H9 (cell line): ENCODE measurements at regions not wholly inside any gene's neighbourhood (a gene's known extent, or its start where the extent isn't known, plus 50 kb on each side); places are given as distances from the start of the nearest gene placed in this dataset.

ENCODE experiments used
- DNase-seq: peaks from one replicate; pipeline ENCODE4 v3.0.0-alpha.2; 2017
- H2AFZ ChIP-seq: one replicate; pipeline ENCODE4 v1.6.1; 2013; ENCODE audit warnings: mild to moderate bottlenecking, low read length, control low read depth, moderate library complexity
- H2AK5ac ChIP-seq: 2 replicates; pipeline ENCODE4 v1.6.1; 2013; ENCODE audit warnings: low read length, control low read depth, mixed read lengths; ENCODE audit not compliant: insufficient read length
- H2BK120ac ChIP-seq: one replicate; pipeline ENCODE4 v1.6.1; 2013; ENCODE audit warnings: low read depth, mild to moderate bottlenecking, low read length, control low read depth, inconsistent platforms; ENCODE audit not compliant: poor library complexity, severe bottlenecking
- H2BK12ac ChIP-seq: 2 replicates; pipeline ENCODE4 v1.6.1; 2013; ENCODE audit warnings: low read length, control low read depth, mixed read lengths, low read depth; ENCODE audit not compliant: insufficient read length
- H2BK15ac ChIP-seq: 2 replicates; pipeline ENCODE4 v1.6.1; 2013; ENCODE audit warnings: low read depth, low read length, control low read depth
- H2BK20ac ChIP-seq: one replicate; pipeline ENCODE4 v1.6.1; 2013; ENCODE audit warnings: low read depth, mild to moderate bottlenecking, low read length, control low read depth, inconsistent platforms; ENCODE audit not compliant: poor library complexity, severe bottlenecking
- H2BK5ac ChIP-seq: 2 replicates; pipeline ENCODE4 v1.6.1; 2013; ENCODE audit warnings: low read length, control low read depth, mixed read lengths; ENCODE audit not compliant: insufficient read length
- H3K14ac ChIP-seq: 2 replicates; pipeline ENCODE4 v1.6.1; 2013; ENCODE audit warnings: low read length, control low read depth; ENCODE audit not compliant: insufficient read depth
- H3K18ac ChIP-seq: 2 replicates; pipeline ENCODE4 v1.6.1; 2013; ENCODE audit warnings: low read depth, mild to moderate bottlenecking, mixed read lengths, low read length, control low read depth; ENCODE audit not compliant: insufficient read length
- H3K23ac ChIP-seq: 2 replicates; pipeline ENCODE4 v1.6.1; 2013; ENCODE audit warnings: low read length, control low read depth, mixed read lengths, low read depth; ENCODE audit not compliant: insufficient read length
- H3K23me2 ChIP-seq: 2 replicates; pipeline ENCODE4 v1.6.1; 2013; ENCODE audit warnings: low read depth, mild to moderate bottlenecking, mixed read lengths, low read length, control low read depth; ENCODE audit not compliant: insufficient read length, poor library complexity, severe bottlenecking
- H3K27ac ChIP-seq: 2 replicates; pipeline ENCODE4 v1.5.1; 2013; ENCODE audit warnings: low read length, control low read depth, mixed read lengths, low read depth; ENCODE audit not compliant: insufficient read length
- H3K27me3 ChIP-seq: 2 replicates; pipeline ENCODE4 v1.6.1; 2013; ENCODE audit warnings: low read length, control low read depth, inconsistent platforms; ENCODE audit not compliant: insufficient read depth
- H3K4ac ChIP-seq: 2 replicates; pipeline ENCODE4 v1.6.1; 2013; ENCODE audit warnings: low read depth, mild to moderate bottlenecking, control low read depth, inconsistent platforms, low read length, moderate library complexity
- H3K4me1 ChIP-seq: 2 replicates; pipeline ENCODE4 v1.6.1; 2013; ENCODE audit warnings: low read length, control low read depth, inconsistent platforms; ENCODE audit not compliant: insufficient read depth
- H3K4me2 ChIP-seq: 2 replicates; pipeline ENCODE4 v1.6.1; 2013; ENCODE audit warnings: low read length, control low read depth, mixed read lengths; ENCODE audit not compliant: insufficient read length, insufficient read depth
- H3K56ac ChIP-seq: 2 replicates; pipeline ENCODE4 v1.6.1; 2013; ENCODE audit warnings: low read depth, mild to moderate bottlenecking, mixed read lengths, low read length, control low read depth; ENCODE audit not compliant: insufficient read length
- H3K79me1 ChIP-seq: 2 replicates; pipeline ENCODE4 v1.6.1; 2013; ENCODE audit warnings: low read depth, mild to moderate bottlenecking, moderate library complexity, low read length, control low read depth, inconsistent platforms; ENCODE audit not compliant: insufficient read depth, poor library complexity, severe bottlenecking
- H3K79me2 ChIP-seq: 2 replicates; pipeline ENCODE4 v1.6.1; 2013; ENCODE audit warnings: low read length, control low read depth, inconsistent platforms; ENCODE audit not compliant: insufficient read depth
- H3K9ac ChIP-seq: 2 replicates; pipeline ENCODE4 v1.6.1; 2013; ENCODE audit warnings: low read length, control low read depth, mixed read lengths; ENCODE audit not compliant: insufficient read length; ENCODE audit errors: extremely low read depth
- H3K9me3 ChIP-seq: one replicate; pipeline ENCODE4 v1.6.1; 2013; ENCODE audit warnings: low read depth, low read length, inconsistent platforms; ENCODE audit not compliant: control insufficient read depth
- H3T11ph ChIP-seq: one replicate; pipeline ENCODE4 v1.6.1; 2013; ENCODE audit warnings: mild to moderate bottlenecking, low read length, control low read depth, inconsistent platforms
- H4K20me1 ChIP-seq: one replicate; pipeline ENCODE4 v1.6.1; 2013; ENCODE audit not compliant: control insufficient read depth, insufficient read length, insufficient read depth
- H4K5ac ChIP-seq: 2 replicates; pipeline ENCODE4 v1.6.1; 2013; ENCODE audit warnings: low read depth, mild to moderate bottlenecking, mixed read lengths, low read length, control low read depth; ENCODE audit not compliant: insufficient read length
- H4K8ac ChIP-seq: replicated peaks from 2 replicates; pipeline ENCODE4 v1.6.1; 2013; ENCODE audit warnings: low read length, control low read depth, mixed read lengths, low read depth; ENCODE audit not compliant: insufficient read length
- H4K91ac ChIP-seq: 2 replicates; pipeline ENCODE4 v1.6.1; 2013; ENCODE audit warnings: low read depth, mild to moderate bottlenecking, moderate library complexity, mixed read lengths, low read length, control low read depth; ENCODE audit not compliant: insufficient read length
- H3K27ac Mint-ChIP-seq, 3 experiments: 2 replicates in 2 of 3; 3 replicates in 1 of 3; pipeline ENCODE4 v1.8.0; 2020 to 2021; ENCODE audit warnings: mixed read lengths in 3 of 3, mild to moderate bottlenecking in 1 of 3, moderate library complexity in 1 of 3
- H3K27me3 Mint-ChIP-seq: 2 replicates; pipeline ENCODE4 v1.8.0; 2021; ENCODE audit warnings: low read depth, mild to moderate bottlenecking, moderate library complexity, mixed read lengths
- H3K36me3 Mint-ChIP-seq, 3 experiments: 2 replicates in 2 of 3; 3 replicates in 1 of 3; pipeline ENCODE4 v1.8.0; 2020 to 2021; ENCODE audit warnings: low read depth in 3 of 3, mixed read lengths in 3 of 3; ENCODE audit not compliant: insufficient read depth in 1 of 3
- H3K4me1 Mint-ChIP-seq, 2 experiments: 2 replicates each; pipeline ENCODE4 v1.8.0; 2020; ENCODE audit warnings: mixed read lengths in 2 of 2
- H3K4me3 Mint-ChIP-seq, 2 experiments: 2 replicates in 1 of 2; 3 replicates in 1 of 2; pipeline ENCODE4 v1.8.0; 2020 to 2021; ENCODE audit warnings: mild to moderate bottlenecking in 2 of 2, mixed read lengths in 2 of 2, moderate library complexity in 1 of 2
- H3K9me3 Mint-ChIP-seq, 2 experiments: 2 replicates in 1 of 2; 3 replicates in 1 of 2; pipeline ENCODE4 v1.8.0; 2020; ENCODE audit warnings: mild to moderate bottlenecking in 2 of 2, mixed read lengths in 2 of 2, moderate library complexity in 1 of 2
- WGBS: extraction: QIAGEN DNeasy Blood & Tissue Kit; methylation state at CpG from one replicate; pipeline ENCODE4 v1.1.7; 2013; ENCODE audit warnings: missing lambda C conversion rate, low lambda C conversion rate, mixed read lengths; ENCODE audit not compliant: insufficient read length; ENCODE audit errors: extremely low coverage; 5-methylcytosine and 5-hydroxymethylcytosine counted together
- TF ChIP-seq, protein P1 (sequence below): fragments of 200-600 bp; sonication (generic); conservative IDR thresholded peaks from 3 replicates; pipeline ENCODE4 v1.8.0; 2021; ENCODE audit warnings: antibody characterized with exemption, mild to moderate bottlenecking

DNA sequence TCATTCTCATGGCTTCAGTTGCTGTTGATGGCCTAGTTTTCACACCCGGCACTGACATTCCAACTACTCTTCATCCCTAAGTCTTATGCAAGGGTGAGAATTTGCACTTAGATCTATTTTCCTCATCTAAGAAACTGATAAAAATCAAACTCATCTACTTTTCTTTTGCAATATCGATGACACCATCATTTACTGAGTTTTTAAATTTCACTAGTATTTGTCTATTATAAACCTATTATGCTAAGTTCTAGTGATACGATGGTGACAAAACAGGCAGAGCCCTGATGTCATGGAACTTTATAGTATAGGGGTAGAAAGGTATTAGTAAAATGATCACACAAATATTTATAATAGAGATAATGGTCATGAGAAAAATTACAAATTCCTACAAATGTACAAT, 167.9 kb upstream of the CITED2 start:
- Histone ChIP-seq H3K14ac (no peak overlapping the region), H4K5ac (no peak overlapping the region), H2BK15ac (no peak overlapping the region), H3K4me2 (no peak overlapping the region), H3T11ph (no peak overlapping the region), H4K91ac (no peak overlapping the region), H3K27ac (no peak overlapping the region), H3K4me1 (no peaks in the 10 kb centered on the region; the same call in 1 of the 2 replicates), H3K23me2 (no peaks in the 10 kb centered on the region), H2BK5ac (no peak overlapping the region), H2BK12ac (no peak overlapping the region), H3K18ac (no peak overlapping the region), H3K79me1 (no peaks in the 10 kb centered on the region), H3K9ac (no peak overlapping the region), H3K56ac (no peak overlapping the region), H3K27me3 (no peaks in the 10 kb centered on the region), H4K20me1 (no peaks in the 10 kb centered on the region), H3K23ac (no peak overlapping the region), H2BK20ac (no peak overlapping the region), H2BK120ac (no peak overlapping the region), H3K4ac (no peak overlapping the region), H2AK5ac (no peak overlapping the region), H4K8ac (no peak overlapping the region), H2AFZ (no peak overlapping the region), H3K79me2 (no peaks in the 10 kb centered on the region), H3K9me3 (no peaks in the 10 kb centered on the region)
- TF ChIP-seq, protein P1, sequence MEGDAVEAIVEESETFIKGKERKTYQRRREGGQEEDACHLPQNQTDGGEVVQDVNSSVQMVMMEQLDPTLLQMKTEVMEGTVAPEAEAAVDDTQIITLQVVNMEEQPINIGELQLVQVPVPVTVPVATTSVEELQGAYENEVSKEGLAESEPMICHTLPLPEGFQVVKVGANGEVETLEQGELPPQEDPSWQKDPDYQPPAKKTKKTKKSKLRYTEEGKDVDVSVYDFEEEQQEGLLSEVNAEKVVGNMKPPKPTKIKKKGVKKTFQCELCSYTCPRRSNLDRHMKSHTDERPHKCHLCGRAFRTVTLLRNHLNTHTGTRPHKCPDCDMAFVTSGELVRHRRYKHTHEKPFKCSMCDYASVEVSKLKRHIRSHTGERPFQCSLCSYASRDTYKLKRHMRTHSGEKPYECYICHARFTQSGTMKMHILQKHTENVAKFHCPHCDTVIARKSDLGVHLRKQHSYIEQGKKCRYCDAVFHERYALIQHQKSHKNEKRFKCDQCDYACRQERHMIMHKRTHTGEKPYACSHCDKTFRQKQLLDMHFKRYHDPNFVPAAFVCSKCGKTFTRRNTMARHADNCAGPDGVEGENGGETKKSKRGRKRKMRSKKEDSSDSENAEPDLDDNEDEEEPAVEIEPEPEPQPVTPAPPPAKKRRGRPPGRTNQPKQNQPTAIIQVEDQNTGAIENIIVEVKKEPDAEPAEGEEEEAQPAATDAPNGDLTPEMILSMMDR, result no peak
- peaks cover 36 to 38% of the 10 kb centered on the region in 2 experiments for H3K4me1 Mint-ChIP-seq
- H3K4me3 Mint-ChIP-seq, result no peak overlapping the region
- no peaks in the 10 kb centered on the region for H3K36me3 Mint-ChIP-seq
- no peaks in the 10 kb centered on the region for H3K9me3 Mint-ChIP-seq
- no peaks in the 10 kb centered on the region for H3K27me3 Mint-ChIP-seq
- no peak for DNase-seq
- WGBS, result no CpG with 5 or more reads among the region's 3 CpGs
- H3K27ac Mint-ChIP-seq, result peak overlapping the region; percentile 14 to 91 (median 69); a peak in 5 of 7 replicates
